H7 (cell line): ENCODE measurements at regions not wholly inside any gene's neighbourhood (a gene's known extent, or its start where the extent isn't known, plus 50 kb on each side); places are given as distances from the start of the nearest gene placed in this dataset.

Experiments
- DNase-seq: peaks from one replicate; pipeline ENCODE4 v3.0.0; 2012
- H3K27me3 ChIP-seq: 2 replicates; pipeline ENCODE4 v1.6.0; 2011; ENCODE audit warnings: mild to moderate bottlenecking, low read length; ENCODE audit not compliant: control insufficient read depth, insufficient read depth
- H3K36me3 ChIP-seq: replicated peaks from 2 replicates; pipeline ENCODE4 v1.5.1; 2011; ENCODE audit warnings: low read length; ENCODE audit not compliant: control insufficient read depth, insufficient read depth
- H3K4me3 ChIP-seq: 2 replicates; pipeline ENCODE4 v1.5.1; 2011; ENCODE audit warnings: low read depth, mild to moderate bottlenecking, control low read depth, low read length, moderate library complexity; ENCODE audit not compliant: insufficient read depth

DNA sequence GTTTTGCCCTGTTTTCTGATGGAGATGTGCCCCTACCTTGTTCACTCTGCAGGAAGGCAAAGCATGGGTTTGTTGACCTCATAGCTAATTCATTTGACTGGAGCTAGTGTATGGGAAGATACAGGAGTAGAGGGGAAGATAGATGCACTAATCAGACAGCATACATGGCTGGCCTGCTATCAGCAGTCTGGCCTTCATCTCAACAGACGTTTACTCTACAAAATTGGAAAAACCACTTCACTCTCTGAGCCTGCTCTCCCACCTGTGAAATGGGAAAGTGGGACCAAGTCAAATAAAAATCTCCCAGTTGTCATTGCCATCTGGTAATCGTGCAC is 235.2 kb upstream of the RAB4A start:
- no peak for DNase-seq
- Histone ChIP-seq H3K27me3 (no peaks in the 10 kb centered on the region; the same call in 1 of the 2 replicates), H3K36me3 (no peaks in the 10 kb centered on the region), H3K4me3 (no peak overlapping the region)

- Histone ChIP-seq H3K4me3 (no peak overlapping the region), H3K27me3 (no peaks in the 10 kb centered on the region; the same call in 1 of the 2 replicates), H3K36me3 (no peaks in the 10 kb centered on the region)
- no peak for DNase-seq
These were observed 233.0 kb upstream of the RAB4A start for GRCh38 chr1:229037806-229038405.

GRCh38 chr1:229040630-229041358 is 230.1 kb upstream of the RAB4A start:
- no peaks in the 10 kb centered on the region for H3K36me3 ChIP-seq
- H3K4me3 ChIP-seq, result no peak overlapping the region
- no peak for DNase-seq
- H3K27me3 ChIP-seq, result no peaks in the 10 kb centered on the region; the same call in 1 of the 2 replicates

- Histone ChIP-seq H3K27me3 (no peaks in the 10 kb centered on the region; the same call in 1 of the 2 replicates), H3K36me3 (no peaks in the 10 kb centered on the region), H3K4me3 (no peak overlapping the region)
- no peak for DNase-seq
These were observed 229.0 kb upstream of the RAB4A start for GRCh38 chr1:229041946-229042345.

DNA sequence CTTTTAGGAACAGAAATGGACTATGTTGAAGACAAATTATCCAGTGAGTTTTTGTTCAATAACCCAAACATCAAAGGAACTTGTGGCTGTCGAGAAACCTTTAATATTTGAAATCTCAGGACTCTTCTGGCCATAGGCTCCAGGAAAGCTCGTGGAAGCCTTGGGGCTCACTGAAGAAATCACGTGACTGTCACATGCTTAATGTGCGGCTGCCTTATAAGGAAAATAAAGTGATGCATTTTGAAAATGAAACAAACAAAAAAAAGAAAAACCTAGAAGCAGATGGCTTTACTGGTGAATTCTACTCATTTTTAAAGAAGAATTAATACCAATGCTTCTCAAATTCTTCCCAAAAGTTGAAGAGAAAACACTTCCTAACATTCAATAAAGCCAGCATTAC is 228.4 kb upstream of the RAB4A start:
- no peak for DNase-seq
- no peaks in the 10 kb centered on the region for H3K36me3 ChIP-seq
- no peak overlapping the region for H3K4me3 ChIP-seq
- no peaks in the 10 kb centered on the region; the same call in 1 of the 2 replicates for H3K27me3 ChIP-seq

- Histone ChIP-seq H3K4me3 (no peak overlapping the region), H3K27me3 (no peaks in the 10 kb centered on the region; the same call in 1 of the 2 replicates), H3K36me3 (no peaks in the 10 kb centered on the region)
- no peak for DNase-seq
These were observed 227.8 kb upstream of the RAB4A start for GRCh38 chr1:229043115-229043514.

DNA sequence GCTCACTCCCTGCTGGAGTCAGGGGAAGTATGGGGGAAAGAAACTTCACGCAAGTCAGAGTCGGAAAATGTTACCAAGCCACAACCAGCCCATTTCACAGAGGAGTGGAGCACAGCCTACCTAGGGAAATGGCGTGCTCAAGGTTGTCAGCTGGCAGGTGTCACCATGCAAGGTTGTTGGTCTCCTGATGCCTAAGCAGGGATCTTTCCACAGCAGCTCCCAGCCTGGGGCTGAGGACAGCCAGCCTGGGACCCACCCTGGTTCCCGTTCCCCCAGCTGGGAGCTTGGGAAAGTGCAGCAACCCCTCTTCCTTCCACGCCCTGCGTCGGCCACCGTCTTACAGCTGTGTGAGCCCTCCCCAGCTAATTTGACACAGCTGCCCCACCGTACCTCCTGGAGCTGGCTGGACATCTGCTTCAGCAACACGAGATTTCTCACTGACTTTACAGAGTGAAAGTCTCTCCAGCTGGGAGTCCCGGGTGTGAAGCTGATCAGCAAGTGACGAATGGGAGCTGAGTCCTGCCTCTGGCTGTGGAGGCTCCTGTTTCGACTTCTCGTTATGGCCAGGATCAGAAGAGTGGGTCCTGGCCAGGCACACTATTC is 224.6 kb upstream of the RAB4A start:
- H3K36me3 ChIP-seq, result no peaks in the 10 kb centered on the region
- no peaks in the 10 kb centered on the region; the same call in 1 of the 2 replicates for H3K27me3 ChIP-seq
- peak; percentile 12 for DNase-seq
- no peak overlapping the region for H3K4me3 ChIP-seq

GRCh38 chr1:229047161-229047839 is 223.6 kb upstream of the RAB4A start:
- no peaks in the 10 kb centered on the region; the same call in 1 of the 2 replicates for H3K27me3 ChIP-seq
- peak; percentile 16 for DNase-seq
- no peak overlapping the region for H3K4me3 ChIP-seq
- no peaks in the 10 kb centered on the region for H3K36me3 ChIP-seq

DNA sequence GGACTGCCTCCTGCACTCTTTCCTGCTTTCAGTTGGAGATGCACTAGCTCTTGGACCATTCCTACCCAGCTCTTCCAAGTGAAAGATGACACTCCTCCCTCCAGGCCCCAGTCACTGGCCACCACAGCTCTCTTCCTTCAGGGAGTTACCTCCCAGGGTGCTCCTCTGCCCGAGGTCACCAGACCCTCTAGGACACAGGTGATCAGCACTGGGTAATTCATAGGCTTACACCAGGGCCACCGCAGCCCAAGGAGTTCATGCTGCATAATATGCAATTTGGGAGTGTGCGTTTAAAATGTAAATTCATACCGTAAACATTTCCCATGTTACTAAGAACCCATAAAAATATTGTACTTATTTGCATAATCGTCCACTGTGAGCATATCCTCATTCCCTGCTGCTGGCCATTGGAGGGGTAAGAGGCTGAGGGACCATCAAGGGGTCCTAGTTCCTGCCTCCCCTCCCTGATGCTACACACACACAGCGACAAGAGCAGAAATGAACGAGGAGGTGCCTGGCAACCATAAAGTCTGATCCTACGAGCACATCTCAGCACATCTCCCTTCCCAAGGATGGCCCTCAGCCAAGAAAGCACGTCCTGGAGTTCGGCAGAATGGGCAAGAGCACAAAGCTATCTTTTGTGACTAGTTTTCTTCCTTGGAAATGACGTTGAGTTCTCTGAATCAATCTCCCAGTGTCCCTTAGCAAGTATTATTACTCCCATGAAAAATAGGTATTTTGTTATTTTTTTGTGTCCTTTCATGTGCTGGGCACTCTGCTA is 222.9 kb upstream of the RAB4A start:
- H3K4me3 ChIP-seq, result no peak overlapping the region
- H3K27me3 ChIP-seq, result no peaks in the 10 kb centered on the region; the same call in 1 of the 2 replicates
- no peak for DNase-seq

DNA sequence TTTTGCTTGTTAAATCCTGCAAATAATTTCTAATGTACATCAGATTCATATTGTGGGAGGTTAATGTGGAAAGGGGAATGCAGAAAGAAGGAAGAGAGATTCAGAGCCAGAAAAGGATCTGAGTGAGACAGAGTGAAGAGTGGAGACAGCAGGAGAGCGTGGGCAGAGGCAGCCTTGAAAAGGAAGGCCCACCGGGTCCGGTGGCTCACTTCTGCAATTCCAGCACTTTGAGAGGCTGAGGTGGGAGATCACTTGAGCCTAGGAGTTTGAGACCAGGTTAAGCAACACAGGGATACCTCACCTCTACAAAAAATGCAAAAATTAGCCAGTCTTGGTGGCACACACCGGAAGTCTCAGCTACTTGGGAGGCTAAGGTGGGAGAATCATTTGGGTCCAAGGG is 222.0 kb upstream of the RAB4A start:
- H3K4me3 ChIP-seq, result no peak overlapping the region
- H3K27me3 ChIP-seq, result no peaks in the 10 kb centered on the region; the same call in 1 of the 2 replicates
- H3K36me3 ChIP-seq, result no peaks in the 10 kb centered on the region
- DNase-seq, result no peak

More for the DNA sequence above, 222.9 kb upstream of the RAB4A start:
- H3K36me3 ChIP-seq, result no peaks in the 10 kb centered on the region

DNA sequence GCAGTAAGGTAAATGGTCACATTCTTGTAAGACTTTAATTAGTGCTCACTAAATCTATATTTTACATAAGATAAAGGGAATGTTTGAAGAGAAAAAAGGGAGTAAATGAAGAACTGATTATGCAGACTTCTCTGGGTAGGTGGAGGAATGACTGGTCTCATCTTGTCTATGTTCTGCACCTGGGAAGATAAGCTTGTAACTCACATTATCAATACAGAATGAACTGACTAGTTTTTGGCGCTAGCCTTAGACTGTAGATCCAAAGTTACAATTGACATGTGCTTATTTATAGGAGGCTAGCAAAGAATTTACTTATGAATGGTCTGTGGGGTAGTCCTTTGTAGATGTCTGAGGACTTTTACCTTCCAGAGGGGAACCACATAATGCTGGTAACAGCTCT is 214.9 kb upstream of the RAB4A start:
- no peak for DNase-seq
- Histone ChIP-seq H3K4me3 (no peak overlapping the region), H3K36me3 (no peaks in the 10 kb centered on the region), H3K27me3 (no peaks in the 10 kb centered on the region; the same call in 1 of the 2 replicates)

DNA sequence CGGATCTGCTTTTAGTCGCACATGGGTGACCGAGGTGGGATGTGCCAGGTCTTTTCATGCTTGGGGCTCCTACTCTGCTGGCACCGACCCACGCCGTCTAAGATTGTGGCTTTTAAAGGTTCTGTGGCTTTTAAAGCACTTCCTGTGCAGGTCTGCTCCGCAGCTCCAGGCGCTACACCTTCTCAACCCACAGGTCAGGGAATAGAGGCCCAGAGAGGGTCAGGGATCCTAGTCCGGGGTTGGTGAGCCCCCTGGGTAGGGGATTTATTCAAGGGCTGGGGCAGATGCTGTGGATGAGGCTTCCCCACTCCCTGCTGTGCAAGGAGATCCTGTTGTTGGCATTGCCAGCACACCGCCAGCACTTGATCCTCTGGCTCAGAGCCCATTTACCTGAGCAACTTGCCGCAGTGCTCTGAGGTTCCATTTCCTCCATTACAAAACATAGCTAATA is 212.8 kb upstream of the RAB4A start:
- H3K4me3 ChIP-seq, result no peak overlapping the region
- no peaks in the 10 kb centered on the region; the same call in 1 of the 2 replicates for H3K27me3 ChIP-seq
- DNase-seq, result no peak
- H3K36me3 ChIP-seq, result no peaks in the 10 kb centered on the region

GRCh38 chr1:229058729-229059128 is 212.2 kb upstream of the RAB4A start:
- Histone ChIP-seq H3K4me3 (no peak overlapping the region), H3K36me3 (no peaks in the 10 kb centered on the region), H3K27me3 (no peaks in the 10 kb centered on the region; the same call in 1 of the 2 replicates)
- no peak for DNase-seq
